ENCODE measurements at regions not wholly inside any gene's neighbourhood (a gene's known extent, or its start where the extent isn't known, plus 50 kb on each side); places are given as distances from the start of the nearest gene placed in this dataset.

- DNase-seq (ENCODE audit: low read depth in 2 of 3, low spot score in 1 of 3), result no peak
Measured at GRCh38 chr4:138927072-138927471, 88.5 kb upstream of the NOCT start.

DNA sequence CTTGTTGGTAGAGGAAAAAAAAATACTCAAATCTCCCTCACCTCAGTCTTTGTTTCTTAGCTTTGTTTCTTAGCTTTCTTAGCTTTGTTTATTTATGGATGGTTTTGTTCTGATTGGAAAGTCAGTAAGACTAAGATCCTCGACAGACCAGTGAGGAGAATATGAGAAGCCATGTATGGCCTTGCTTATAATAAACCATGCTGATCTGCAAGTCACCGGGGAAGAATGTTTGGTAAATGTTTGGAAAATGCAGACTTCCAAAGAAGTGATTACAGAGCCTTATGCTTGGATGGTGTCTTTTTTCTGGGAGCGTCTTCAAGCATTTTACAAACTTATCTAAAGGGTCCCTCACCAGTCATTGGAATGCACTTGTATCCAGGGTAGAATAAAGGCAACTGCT is 90.1 kb upstream of the NOCT start:
- no peak for DNase-seq (ENCODE audit: low read depth in 2 of 3, low spot score in 1 of 3)

- peak in 2 of 3 donors; percentile 21 to 44 for DNase-seq (ENCODE audit: low read depth in 2 of 3, low spot score in 1 of 3)
Measured at GRCh38 chr4:138919094-138919936, 96.3 kb upstream of the NOCT start.

DNA sequence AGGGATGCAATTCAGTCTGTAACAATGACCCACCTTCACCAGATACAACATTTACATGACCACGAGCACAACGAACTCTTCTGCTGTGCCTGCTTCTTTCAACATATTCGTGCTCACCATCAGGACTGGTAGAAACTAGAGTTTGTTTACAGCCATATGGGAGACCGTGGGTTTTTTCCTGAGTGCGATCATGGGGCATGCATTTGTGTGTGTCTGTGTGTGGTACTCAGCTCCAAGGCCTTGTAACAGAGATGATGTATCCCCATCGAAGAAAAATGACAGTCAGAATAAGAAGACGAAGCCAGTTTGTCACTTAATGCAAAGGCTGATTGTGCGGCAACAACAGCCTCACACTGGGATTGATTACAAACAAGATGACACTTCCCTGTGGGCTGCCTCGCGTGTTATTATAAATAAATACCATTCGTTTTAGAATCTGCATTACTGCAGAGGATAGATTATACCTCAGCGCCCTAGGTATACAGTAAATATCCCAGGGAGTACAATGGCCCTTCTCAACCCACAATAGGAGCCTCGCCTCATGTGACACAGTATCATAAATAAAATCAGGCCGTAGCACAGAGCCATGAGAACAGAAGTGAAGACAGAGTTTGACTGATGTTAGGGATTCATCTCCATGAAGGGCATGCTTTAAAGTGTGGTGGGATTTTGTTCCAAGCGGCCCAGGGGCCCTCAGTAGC is 97.3 kb upstream of the NOCT start:
- no peak for DNase-seq (ENCODE audit: low read depth in 2 of 3, low spot score in 1 of 3)

DNA sequence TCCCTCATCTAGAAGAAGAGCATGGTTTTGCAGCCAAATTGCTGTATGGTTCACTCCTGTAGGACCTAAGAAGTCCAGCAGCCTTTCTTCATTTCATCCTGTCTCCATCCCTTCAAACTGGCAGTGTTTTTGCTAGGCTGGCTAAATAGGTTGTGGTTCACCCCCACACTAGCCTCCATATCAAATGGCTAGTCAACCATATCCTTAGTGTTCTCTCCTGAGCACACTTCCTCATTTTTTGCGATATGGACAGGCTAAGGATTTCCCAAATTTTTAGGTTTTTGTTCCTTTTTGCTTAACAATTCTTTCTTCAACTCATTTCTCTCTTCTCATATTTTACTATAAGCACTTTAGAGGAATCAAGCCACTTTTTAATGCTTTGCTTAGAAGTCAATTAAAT is 98.8 kb upstream of the NOCT start:
- DNase-seq (ENCODE audit: low read depth in 2 of 3, low spot score in 1 of 3), result no peak

DNA sequence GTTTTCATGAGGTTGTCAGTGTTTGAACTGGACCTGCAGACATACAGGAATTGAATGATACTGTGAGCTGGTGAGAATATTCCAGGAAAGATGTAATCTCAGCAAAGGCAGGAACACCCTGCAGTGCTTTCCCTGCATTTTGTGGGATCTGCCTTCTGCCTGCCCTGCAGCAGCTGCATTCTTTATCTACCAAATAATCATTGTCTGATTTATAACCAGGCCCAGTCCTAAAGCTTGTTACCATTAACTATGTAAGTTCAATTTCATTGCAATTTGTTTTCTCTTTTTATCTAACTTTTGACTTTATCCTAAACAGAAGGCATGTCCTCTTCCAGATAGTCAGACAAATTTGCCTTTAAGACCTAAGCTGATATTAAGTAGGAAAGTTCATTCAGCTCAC is 99.8 kb upstream of the NOCT start:
- DNase-seq (ENCODE audit: low read depth in 2 of 3, low spot score in 1 of 3), result no peak

GRCh38 chr4:138912704-138913340 is 102.8 kb upstream of the NOCT start:
- DNase-seq (ENCODE audit: low read depth in 2 of 3, low spot score in 1 of 3), result no peak

GRCh38 chr4:138911909-138912703 is 103.5 kb upstream of the NOCT start:
- DNase-seq (ENCODE audit: low read depth in 2 of 3, low spot score in 1 of 3), result no peak

DNA sequence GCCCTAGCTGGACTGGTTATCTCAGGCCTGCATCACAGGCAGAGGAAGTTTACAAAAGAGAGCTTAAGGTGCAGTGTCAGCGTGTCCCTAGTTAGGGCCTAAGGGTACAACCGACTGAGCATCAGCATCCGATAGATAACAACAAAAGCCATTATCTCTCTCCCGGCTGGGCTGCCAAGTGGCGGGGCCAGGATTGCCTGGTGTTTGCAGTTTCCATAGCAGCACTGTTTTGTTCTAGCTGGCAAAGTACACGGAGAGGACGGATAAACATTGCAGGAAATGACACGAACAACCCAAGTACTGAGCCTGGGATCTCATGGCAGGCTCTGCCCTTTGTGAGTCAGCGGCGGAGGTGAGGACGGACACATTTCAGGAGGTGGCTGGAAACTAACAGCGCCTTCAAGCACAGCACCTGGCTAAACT is 104.7 kb upstream of the NOCT start:
- no peak for DNase-seq (ENCODE audit: low read depth in 2 of 3, low spot score in 1 of 3)

- DNase-seq (ENCODE audit: low read depth in 2 of 3, low spot score in 1 of 3), result no peak
Measured at GRCh38 chr4:138910195-138910913, 105.2 kb upstream of the NOCT start.

- no peak for DNase-seq (ENCODE audit: low read depth in 2 of 3, low spot score in 1 of 3)
Measured at GRCh38 chr4:138909587-138909986, 106.0 kb upstream of the NOCT start.

DNA sequence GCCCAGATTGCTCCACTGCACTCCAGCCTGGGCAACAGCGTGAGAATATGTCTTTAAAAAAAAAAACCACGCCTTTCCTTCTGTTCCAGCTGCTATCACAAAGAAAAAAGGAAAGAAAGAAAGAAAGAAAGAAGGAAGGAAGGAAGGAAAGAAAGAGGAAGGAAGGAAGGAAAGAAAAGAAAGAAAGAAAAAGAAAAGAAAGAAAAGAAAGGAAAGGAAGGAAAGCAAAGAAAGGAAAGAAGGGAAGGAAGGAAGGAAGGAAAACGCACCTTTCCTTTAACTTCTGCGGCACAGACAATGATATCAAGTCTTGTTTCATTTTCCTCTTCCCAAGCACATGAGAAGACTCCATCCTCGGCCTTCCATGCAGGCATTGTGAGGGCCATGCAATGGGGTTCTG is 107.4 kb upstream of the NOCT start:
- DNase-seq (ENCODE audit: low read depth in 2 of 3, low spot score in 1 of 3), result no peak

DNA sequence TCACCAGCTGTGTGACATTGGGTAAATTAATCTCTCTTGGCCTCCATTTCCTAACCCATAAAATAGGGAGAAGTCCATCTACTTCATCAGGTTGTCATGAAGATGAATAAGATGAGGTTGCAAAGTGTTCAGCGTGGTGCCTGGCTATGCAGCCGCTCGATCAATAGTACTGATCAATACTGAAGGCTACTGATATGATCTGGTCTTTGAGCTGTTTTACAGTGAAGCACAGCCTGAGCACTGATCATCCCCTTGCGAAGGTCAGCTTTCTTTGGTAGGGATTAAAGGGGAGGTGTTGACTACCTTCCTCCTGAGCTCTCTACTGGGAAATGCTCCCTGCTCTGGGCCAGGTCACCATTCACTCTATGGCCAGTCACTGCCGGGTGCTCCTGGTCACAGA is 108.4 kb upstream of the NOCT start:
- no peak for DNase-seq (ENCODE audit: low read depth in 2 of 3, low spot score in 1 of 3)

DNA sequence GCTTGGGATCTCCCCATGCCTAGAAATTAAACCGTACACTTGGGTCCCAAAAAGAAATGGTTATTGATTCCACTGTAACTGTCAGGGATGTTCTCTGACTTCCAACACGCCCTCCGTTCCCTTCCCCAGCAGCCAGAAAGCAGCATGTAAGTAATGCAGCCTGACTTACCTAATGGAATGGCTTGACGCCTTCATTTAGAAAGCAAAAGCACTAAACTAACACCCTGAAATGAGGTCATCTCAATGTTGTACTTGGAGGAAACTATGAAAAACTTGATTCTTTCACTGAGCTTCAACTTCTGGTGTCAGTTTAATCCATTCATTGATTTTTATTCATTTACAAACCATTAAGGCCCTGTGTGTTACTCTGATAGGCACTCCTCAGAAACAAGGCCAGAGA is 110.8 kb upstream of the NOCT start:
- no peak for DNase-seq (ENCODE audit: low read depth in 2 of 3, low spot score in 1 of 3)

GRCh38 chr4:138903185-138903584 is 112.4 kb upstream of the NOCT start:
- no peak for DNase-seq (ENCODE audit: low read depth in 2 of 3, low spot score in 1 of 3)

GRCh38 chr4:138902705-138903104 is 112.9 kb upstream of the NOCT start:
- DNase-seq (ENCODE audit: low read depth in 2 of 3, low spot score in 1 of 3), result no peak

GRCh38 chr4:138901177-138901576 is 114.4 kb upstream of the NOCT start:
- DNase-seq (ENCODE audit: low read depth in 2 of 3, low spot score in 1 of 3), result no peak

DNA sequence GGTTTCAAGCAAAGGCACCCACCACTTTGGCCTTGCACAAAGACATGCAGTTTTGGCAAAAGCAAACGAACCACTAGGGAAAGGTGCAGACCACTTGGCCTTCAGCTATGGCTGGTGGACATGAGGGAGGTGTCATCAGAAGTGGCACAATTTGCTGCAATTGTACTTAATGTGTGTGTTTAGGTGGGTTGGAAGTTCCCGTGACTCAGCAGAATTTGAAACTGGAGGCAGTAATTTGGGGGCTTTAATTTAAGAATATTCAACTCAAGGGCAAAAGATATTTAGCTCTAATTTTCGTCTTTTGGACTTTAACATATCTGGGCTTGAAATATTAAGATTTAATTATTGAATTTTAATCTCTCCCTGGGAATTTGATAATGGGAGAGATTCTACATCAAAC is 115.6 kb upstream of the NOCT start:
- no peak for DNase-seq (ENCODE audit: low read depth in 2 of 3, low spot score in 1 of 3)

- DNase-seq (ENCODE audit: low read depth in 2 of 3, low spot score in 1 of 3), result no peak
Measured at GRCh38 chr4:138898282-138898681, 117.3 kb upstream of the NOCT start.

DNA sequence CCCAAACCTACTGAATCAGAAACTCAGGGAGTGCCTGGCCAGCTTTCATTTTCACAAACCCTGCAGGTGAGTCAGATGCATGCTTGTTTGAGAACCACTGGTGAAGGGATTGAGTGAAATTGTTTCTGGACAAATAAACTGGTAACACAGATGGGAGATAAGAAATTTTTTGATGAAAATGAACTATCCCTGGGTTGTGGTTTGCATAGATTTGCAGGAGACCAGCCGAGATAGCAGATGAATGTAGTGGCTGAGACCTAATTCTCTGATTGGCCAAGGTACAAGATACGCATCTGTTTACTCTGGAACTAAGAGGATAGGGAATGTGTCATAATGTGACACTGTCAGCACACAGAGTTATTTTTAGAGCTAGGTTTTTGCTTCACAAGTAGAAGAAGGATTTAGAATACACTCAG is 117.8 kb upstream of the NOCT start:
- DNase-seq (ENCODE audit: low read depth in 2 of 3, low spot score in 1 of 3), result no peak

- no peak for DNase-seq (ENCODE audit: low read depth in 2 of 3, low spot score in 1 of 3)
Measured at GRCh38 chr4:138894709-138895108, 120.9 kb upstream of the NOCT start.

Data from stimulated activated CD4-positive, alpha-beta T cell treated with anti-CD3 and anti-CD28 coated beads, Interleukin-12 subunit alpha, Interleukin-12 subunit beta, amount 100 ng/mL, for 48 hours (primary cell).